Aorta (tissue), 5 donors: ENCODE measurements at regions not wholly inside any gene's neighbourhood (a gene's known extent, or its start where the extent isn't known, plus 50 kb on each side); places are given as distances from the start of the nearest gene placed in this dataset.

ENCODE experiments used
- ATAC-seq: fragments of 200-7000 bp; cut with Tn5 transposase; one replicate; pipeline ENCODE4 v1.9.1; 2022; ENCODE audit warnings: moderate library complexity; ENCODE audit not compliant: low FRiP score
- DNase-seq, 2 donors: peaks; one replicate each; pipeline ENCODE4 v3.0.0-alpha.2; 2020
- H3K27ac ChIP-seq, 2 donors: one replicate each; pipeline ENCODE4 v1.5.1; 2013; ENCODE audit warnings: low read length in 2 of 2, mild to moderate bottlenecking in 2 of 2, moderate library complexity in 2 of 2, control low read depth in 1 of 2, inconsistent platforms in 1 of 2, low read depth in 1 of 2
- H3K27me3 ChIP-seq, 2 donors: one replicate each; pipeline ENCODE4 v1.6.1; 2013; ENCODE audit warnings: control low read depth in 1 of 2, low read length in 1 of 2, mild to moderate bottlenecking in 1 of 2, moderate library complexity in 1 of 2; ENCODE audit not compliant: insufficient read depth in 2 of 2, control insufficient read depth in 1 of 2
- H3K36me3 ChIP-seq, 2 donors: one replicate each; pipeline ENCODE4 v1.6.1; 2013; ENCODE audit warnings: control low read depth in 1 of 2, low read length in 1 of 2, mild to moderate bottlenecking in 1 of 2; ENCODE audit not compliant: insufficient read depth in 2 of 2, control insufficient read depth in 1 of 2
- H3K4me1 ChIP-seq, 2 donors: one replicate each; pipeline ENCODE4 v1.6.1; 2013; ENCODE audit warnings: low read length in 2 of 2, control low read depth in 1 of 2, mild to moderate bottlenecking in 1 of 2, moderate library complexity in 1 of 2; ENCODE audit not compliant: insufficient read depth in 2 of 2, control insufficient read depth in 1 of 2
- H3K4me3 ChIP-seq, 2 donors: one replicate each; pipeline ENCODE4 v1.5.1; 2013; ENCODE audit warnings: low read length in 2 of 2, control low read depth in 1 of 2, mild to moderate bottlenecking in 1 of 2
- H3K9me3 ChIP-seq: one replicate; pipeline ENCODE4 v1.6.1; 2013; ENCODE audit warnings: mild to moderate bottlenecking, low read length; ENCODE audit not compliant: control insufficient read depth
- WGBS, 2 donors: extraction: QIAGEN DNeasy Blood & Tissue Kit; methylation state at CpG; one replicate each; pipeline ENCODE4 v1.1.7; 2013; 5-methylcytosine and 5-hydroxymethylcytosine counted together
- intact Hi-C, 2 donors: fragments of 100-400 bp; cut with DNase I; formaldehyde crosslinking; loops; one replicate each; pipeline versions ENCODE4 v1.14.2 to v1.15.0; 2022
- donor health status: healthy with polysubstance abuse.
- donor health status: Bipolar disorder and iron deficiency.
- donor health status: DM: no; HTN: no; CAD: no.
- donor health status: DM: no; HTN: no; CAD: no.
- donor health status: DM: yes; HTN: yes; CAD: no.

DNA sequence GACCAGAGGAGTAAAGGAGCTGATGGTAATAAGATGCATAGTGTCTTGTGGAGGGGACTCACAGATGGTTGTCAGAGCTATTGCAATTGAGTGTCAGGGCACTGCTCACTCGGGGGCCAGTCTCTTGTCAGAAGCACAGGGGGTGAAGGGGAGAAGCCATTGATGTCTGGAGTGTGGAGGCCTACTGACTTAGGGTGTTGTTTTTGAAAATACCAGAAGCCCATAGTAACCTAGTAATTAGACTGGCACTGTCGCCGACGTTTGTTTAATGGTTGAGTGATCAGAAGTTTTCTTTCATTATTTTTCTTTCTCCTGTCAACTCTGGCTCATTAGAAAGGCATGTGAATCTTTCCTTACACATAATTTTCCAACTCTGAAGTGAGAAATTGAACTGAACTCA, 151.6 kb upstream of the TENM4 start:
- Histone ChIP-seq H3K4me1 (peaks cover 0 to 2% of the 10 kb centered on the region in 2 donors), H3K27ac (no peak overlapping the region), H3K9me3 (peaks cover 4% of the 10 kb centered on the region), H3K4me3 (no peak overlapping the region), H3K27me3 (peaks cover 0 to 2% of the 10 kb centered on the region in 2 donors), H3K36me3 (no peaks in the 10 kb centered on the region)
- DNase-seq (no peak), ATAC-seq (no peak)
- intact Hi-C loops, result no loop called here
- WGBS, 2 donors, result 20 to 22% methylated on average over 4 of the region's 4 CpGs

GRCh38 chr11:79582434-79582833, 141.6 kb upstream of the TENM4 start:
- Histone ChIP-seq H3K9me3 (peaks cover 2% of the 10 kb centered on the region), H3K36me3 (no peaks in the 10 kb centered on the region), H3K4me3 (no peak overlapping the region), H3K27me3 (no peaks in the 10 kb centered on the region), H3K27ac (no peak overlapping the region), H3K4me1 (no peaks in the 10 kb centered on the region)
- intact Hi-C loops, result no loop called here
- DNase-seq (no peak), ATAC-seq (no peak)
- WGBS, 2 donors, result 45 to 47% methylated on average over 4 of the region's 4 CpGs

GRCh38 chr11:79579063-79579462, 138.2 kb upstream of the TENM4 start:
- Histone ChIP-seq H3K27me3 (no peaks in the 10 kb centered on the region), H3K36me3 (no peaks in the 10 kb centered on the region), H3K27ac (no peak overlapping the region), H3K9me3 (no peaks in the 10 kb centered on the region), H3K4me3 (no peak overlapping the region), H3K4me1 (no peaks in the 10 kb centered on the region)
- ATAC-seq, result no peak
- no peak for DNase-seq
- 70 to 75% methylated on average over 2 of the region's 2 CpGs for WGBS, 2 donors
- intact Hi-C loops, result no loop called here

DNA sequence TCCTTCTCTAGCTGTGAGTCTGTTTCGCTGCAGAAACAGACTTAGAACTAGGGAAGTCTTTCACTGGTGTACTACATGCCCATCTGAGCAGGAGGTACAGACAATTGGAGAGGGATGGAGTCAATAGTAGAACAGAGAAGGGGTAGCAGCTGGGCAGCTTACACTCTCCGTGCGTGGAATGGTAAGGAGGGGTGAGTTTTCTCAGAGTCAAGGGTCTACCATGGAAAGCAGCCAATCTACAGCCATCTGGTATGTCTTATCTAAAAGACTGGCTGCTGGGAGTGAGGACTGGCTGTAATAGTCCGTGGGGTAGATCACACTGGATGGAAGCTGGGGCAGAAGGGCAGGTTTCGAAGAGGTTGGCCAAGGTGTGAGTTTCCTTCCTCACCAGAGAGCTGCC, 137.3 kb upstream of the TENM4 start:
- DNase-seq (no peak), ATAC-seq (no peak)
- Histone ChIP-seq H3K27me3 (no peaks in the 10 kb centered on the region), H3K4me3 (no peak overlapping the region), H3K27ac (no peak overlapping the region), H3K4me1 (no peaks in the 10 kb centered on the region), H3K9me3 (no peaks in the 10 kb centered on the region), H3K36me3 (no peaks in the 10 kb centered on the region)
- intact Hi-C loops, result no loop called here
- 62 to 77% methylated on average over 5 of the region's 5 CpGs for WGBS, 2 donors

- no peaks in the 10 kb centered on the region for H3K4me1 ChIP-seq
- H3K27me3 ChIP-seq, result no peaks in the 10 kb centered on the region
- DNase-seq, result no peak
- WGBS, 2 donors, result 75 to 89% methylated on average over 1 of the region's 1 CpG
- H3K9me3 ChIP-seq, result no peaks in the 10 kb centered on the region
- ATAC-seq, result no peak
- intact Hi-C loops, result no loop called here
- no peaks in the 10 kb centered on the region for H3K36me3 ChIP-seq
- no peak overlapping the region for H3K4me3 ChIP-seq
- H3K27ac ChIP-seq, result no peak overlapping the region
These were observed 134.9 kb upstream of the TENM4 start for GRCh38 chr11:79575701-79576100.

DNA sequence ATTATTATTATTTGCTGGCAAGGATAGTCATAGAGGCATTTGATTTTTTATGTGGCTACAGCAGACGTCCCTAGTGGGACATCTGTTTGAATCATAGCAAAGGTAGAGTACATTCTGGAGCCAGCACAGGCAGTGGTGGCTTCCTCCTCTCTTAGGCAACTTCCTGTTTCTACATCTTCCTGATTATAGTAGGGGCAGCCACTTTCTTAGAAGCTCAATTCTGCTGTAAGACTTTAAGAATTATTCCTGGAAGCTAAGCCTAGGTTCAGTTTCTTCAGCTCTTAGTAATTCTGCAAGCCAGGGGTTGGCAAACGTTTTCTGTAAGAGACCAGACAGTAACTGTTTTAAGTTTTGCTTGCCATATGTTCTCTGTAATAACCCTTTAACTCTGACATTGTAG, 129.3 kb upstream of the TENM4 start:
- H3K36me3 ChIP-seq, result no peaks in the 10 kb centered on the region
- H3K27ac ChIP-seq, result no peak overlapping the region
- 57 to 60% methylated on average over 2 of the region's 2 CpGs for WGBS, 2 donors
- no peaks in the 10 kb centered on the region for H3K9me3 ChIP-seq
- intact Hi-C loops, result no loop called here
- no peaks in the 10 kb centered on the region for H3K4me1 ChIP-seq
- no peak for ATAC-seq
- DNase-seq, result no peak
- no peak overlapping the region for H3K4me3 ChIP-seq
- no peaks in the 10 kb centered on the region for H3K27me3 ChIP-seq

GRCh38 chr11:79564288-79564925, 123.6 kb upstream of the TENM4 start:
- 90 to 91% methylated on average over 5 of the region's 5 CpGs for WGBS, 2 donors
- ATAC-seq (no peak), DNase-seq (no peak)
- Histone ChIP-seq H3K36me3 (no peaks in the 10 kb centered on the region), H3K9me3 (no peaks in the 10 kb centered on the region), H3K4me3 (no peak overlapping the region), H3K27me3 (no peaks in the 10 kb centered on the region), H3K27ac (no peak overlapping the region), H3K4me1 (no peaks in the 10 kb centered on the region)
- intact Hi-C loops, result no loop called here

GRCh38 chr11:79561496-79561895, 120.7 kb upstream of the TENM4 start:
- no peak for ATAC-seq
- intact Hi-C loops, result no loop called here
- H3K27me3 ChIP-seq, result no peaks in the 10 kb centered on the region
- H3K27ac ChIP-seq, result no peak overlapping the region
- no peaks in the 10 kb centered on the region for H3K4me1 ChIP-seq
- no peaks in the 10 kb centered on the region for H3K36me3 ChIP-seq
- H3K9me3 ChIP-seq, result no peaks in the 10 kb centered on the region
- DNase-seq, result no peak
- no peak overlapping the region for H3K4me3 ChIP-seq

DNA sequence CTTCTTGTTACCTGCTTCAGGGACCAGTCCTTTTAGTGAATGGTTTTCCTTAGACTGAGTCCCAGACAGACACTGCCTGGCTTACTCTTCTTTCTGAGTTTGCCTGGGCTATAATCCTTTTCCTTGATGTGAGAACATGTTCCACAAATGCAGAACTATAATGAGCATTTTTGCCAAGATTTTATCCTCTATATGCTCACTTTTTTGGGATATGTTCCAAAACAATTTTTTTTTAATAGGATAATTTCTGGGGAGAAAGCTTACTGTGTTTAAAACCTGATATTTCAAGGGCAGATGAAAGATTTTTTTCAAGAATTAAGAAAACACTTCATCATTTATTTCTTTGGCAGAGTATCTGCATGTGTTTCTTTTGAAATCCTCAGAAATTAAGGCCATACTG, 110.0 kb upstream of the TENM4 start:
- DNase-seq (no peak), ATAC-seq (no peak)
- no peaks in the 10 kb centered on the region for H3K36me3 ChIP-seq
- no peaks in the 10 kb centered on the region for H3K27me3 ChIP-seq
- no peaks in the 10 kb centered on the region for H3K9me3 ChIP-seq
- no peak overlapping the region for H3K4me3 ChIP-seq
- intact Hi-C loops, result no loop called here
- H3K27ac ChIP-seq, result no peak overlapping the region
- H3K4me1 ChIP-seq, result no peaks in the 10 kb centered on the region
